HEK293 (cell line): ENCODE measurements at regions not wholly inside any gene's neighbourhood (a gene's known extent, or its start where the extent isn't known, plus 50 kb on each side); places are given as distances from the start of the nearest gene placed in this dataset.

Source experiments
- ZFP41 ChIP-seq: fragments of 450-650 bp; formaldehyde crosslinking; IDR thresholded peaks from 2 replicates; pipeline ENCODE4 v1.5.1; 2016; ENCODE audit warnings: missing biosample characterization, missing genetic modification characterization, borderline replicate concordance
- ZNF621 ChIP-seq: fragments of 450-650 bp; formaldehyde crosslinking; IDR thresholded peaks from 2 replicates; pipeline ENCODE4 v1.5.1; 2017; ENCODE audit warnings: missing biosample characterization, missing genetic modification characterization

- TF ChIP-seq ZNF621 (no peak), ZFP41 (tag by site-specific recombination) (no peak)
Measured at GRCh38 chr18:65282096-65282495, 468.7 kb upstream of the CDH7 start.
